ENCODE measurements at regions not wholly inside any gene's neighbourhood (a gene's known extent, or its start where the extent isn't known, plus 50 kb on each side); places are given as distances from the start of the nearest gene placed in this dataset.
A peak's percentile ranks its signal among the peaks of the same experiment; 100 is the strongest.

DNA sequence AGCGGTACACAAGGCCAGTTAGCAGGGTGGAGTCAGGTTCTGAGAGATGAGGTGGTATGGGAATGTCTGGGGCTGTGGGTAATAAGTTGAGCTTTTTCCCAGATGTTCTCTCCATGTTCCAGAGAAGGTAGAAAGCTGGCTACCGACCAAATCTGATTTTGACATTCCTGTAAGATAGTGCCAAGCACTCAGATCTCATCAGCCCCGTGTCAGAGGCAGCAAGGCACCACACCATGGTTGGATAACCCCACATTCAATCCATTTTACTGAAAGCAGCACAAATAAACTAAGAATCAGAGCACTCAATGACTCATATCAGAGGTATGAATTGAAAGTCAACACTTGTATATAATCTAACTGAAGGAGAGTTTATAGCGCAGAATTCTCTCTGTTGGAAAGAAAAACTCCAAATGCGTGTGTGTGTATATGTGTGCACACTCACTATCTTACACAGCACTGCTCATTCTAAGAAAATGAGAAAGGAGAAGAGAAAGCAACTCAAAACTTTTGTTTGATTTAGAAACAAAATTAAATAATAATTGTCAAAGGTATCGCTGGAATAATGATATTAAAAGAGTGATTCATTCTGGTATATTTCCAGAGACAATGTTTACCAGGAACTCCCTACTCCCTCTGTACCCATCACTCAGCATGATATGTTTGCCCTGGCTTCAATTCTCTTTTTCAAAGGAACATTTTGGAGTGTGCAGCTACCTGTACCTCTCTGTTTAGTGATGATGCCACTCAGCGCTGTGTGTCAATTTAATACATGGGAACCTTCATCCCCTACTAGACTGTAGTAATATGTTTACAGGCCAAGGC lies 375.1 kb upstream of the ID2 start:
- Histone ChIP-seq H3K4me1 (peaks cover 42% of the 10 kb centered on the region), H3K27ac (peak overlapping the region; percentile 51 to 66), H3K9me3 (no peaks in the 10 kb centered on the region), H3K4me2 (peak overlapping the region; percentile 65), H3K4me3 (no peak overlapping the region)
- ChIA-PET POLR2A (interaction anchor here (1.2 kb wide), 1 partner anchor 375 kb away, joined by 6 read pairs; the partner anchor contains the start of gene ID2), CTCF (interaction anchor here (1.0 to 1.2 kb wide), 2 partner anchors 13 to 21 kb away, joined by 3 read pairs; no protein-coding TSS in a partner anchor)
- TF ChIP-seq EP300 (IDR thresholded peaks at IDR 0.05) (peak; percentile 10 to 33; a peak in 2 of 5 replicates), CEBPB (IDR thresholded peaks at IDR 0.05) (peak in 1 of 2 experiments; percentile 38; a peak in 2 of 4 replicates), CTCF (IDR thresholded peaks at IDR 0.05) (no peak), MYC (IDR thresholded peaks at IDR 0.05; ENCODE audit: borderline replicate concordance, low read length) (no peak), FOSL2 (IDR thresholded peaks at IDR 0.05) (peak; percentile 82), FOSL2 (CRISPR knock-in tag; IDR thresholded peaks at IDR 0.05) (peak; percentile 77), JUN (IDR thresholded peaks at IDR 0.05) (peak; percentile 59 to 74; a peak in 3 of 5 replicates), GATA3 (IDR thresholded peaks at IDR 0.05; ENCODE audit: borderline replicate concordance) (peak; percentile 92), FOSB (CRISPR knock-in tag; IDR thresholded peaks at IDR 0.05) (no peak), HEYL (CRISPR knock-in tag; IDR thresholded peaks at IDR 0.05) (no peak), JUNB (IDR thresholded peaks at IDR 0.05) (peak; percentile 92), SREBF2 (IDR thresholded peaks at IDR 0.05) (no peak), HOXB13 (CRISPR knock-in tag; IDR thresholded peaks at IDR 0.05; ENCODE audit: low read depth) (no peak), CBX2 (IDR thresholded peaks at IDR 0.05; ENCODE audit: borderline replicate concordance, low read depth) (no peak), NPAS2 (CRISPR knock-in tag; IDR thresholded peaks at IDR 0.05; ENCODE audit: borderline replicate concordance) (no peak), SMC3 (IDR thresholded peaks at IDR 0.05) (peak; percentile 28), HDAC2 (IDR thresholded peaks at IDR 0.05) (no peak), RAD21 (conservative IDR thresholded peaks at IDR 0.05 in 1 of 2, IDR thresholded peaks at IDR 0.05 in 1 of 2) (peak; percentile 32 to 46; a peak in 4 of 5 replicates)
- TF ChIP-seq, protein P1, sequence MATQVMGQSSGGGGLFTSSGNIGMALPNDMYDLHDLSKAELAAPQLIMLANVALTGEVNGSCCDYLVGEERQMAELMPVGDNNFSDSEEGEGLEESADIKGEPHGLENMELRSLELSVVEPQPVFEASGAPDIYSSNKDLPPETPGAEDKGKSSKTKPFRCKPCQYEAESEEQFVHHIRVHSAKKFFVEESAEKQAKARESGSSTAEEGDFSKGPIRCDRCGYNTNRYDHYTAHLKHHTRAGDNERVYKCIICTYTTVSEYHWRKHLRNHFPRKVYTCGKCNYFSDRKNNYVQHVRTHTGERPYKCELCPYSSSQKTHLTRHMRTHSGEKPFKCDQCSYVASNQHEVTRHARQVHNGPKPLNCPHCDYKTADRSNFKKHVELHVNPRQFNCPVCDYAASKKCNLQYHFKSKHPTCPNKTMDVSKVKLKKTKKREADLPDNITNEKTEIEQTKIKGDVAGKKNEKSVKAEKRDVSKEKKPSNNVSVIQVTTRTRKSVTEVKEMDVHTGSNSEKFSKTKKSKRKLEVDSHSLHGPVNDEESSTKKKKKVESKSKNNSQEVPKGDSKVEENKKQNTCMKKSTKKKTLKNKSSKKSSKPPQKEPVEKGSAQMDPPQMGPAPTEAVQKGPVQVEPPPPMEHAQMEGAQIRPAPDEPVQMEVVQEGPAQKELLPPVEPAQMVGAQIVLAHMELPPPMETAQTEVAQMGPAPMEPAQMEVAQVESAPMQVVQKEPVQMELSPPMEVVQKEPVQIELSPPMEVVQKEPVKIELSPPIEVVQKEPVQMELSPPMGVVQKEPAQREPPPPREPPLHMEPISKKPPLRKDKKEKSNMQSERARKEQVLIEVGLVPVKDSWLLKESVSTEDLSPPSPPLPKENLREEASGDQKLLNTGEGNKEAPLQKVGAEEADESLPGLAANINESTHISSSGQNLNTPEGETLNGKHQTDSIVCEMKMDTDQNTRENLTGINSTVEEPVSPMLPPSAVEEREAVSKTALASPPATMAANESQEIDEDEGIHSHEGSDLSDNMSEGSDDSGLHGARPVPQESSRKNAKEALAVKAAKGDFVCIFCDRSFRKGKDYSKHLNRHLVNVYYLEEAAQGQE (IDR thresholded peaks at IDR 0.05): no peak
- TF ChIP-seq, protein P2, sequence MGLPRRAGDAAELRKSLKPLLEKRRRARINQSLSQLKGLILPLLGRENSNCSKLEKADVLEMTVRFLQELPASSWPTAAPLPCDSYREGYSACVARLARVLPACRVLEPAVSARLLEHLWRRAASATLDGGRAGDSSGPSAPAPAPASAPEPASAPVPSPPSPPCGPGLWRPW (IDR thresholded peaks at IDR 0.05): no peak
- TF ChIP-seq, protein P3, sequence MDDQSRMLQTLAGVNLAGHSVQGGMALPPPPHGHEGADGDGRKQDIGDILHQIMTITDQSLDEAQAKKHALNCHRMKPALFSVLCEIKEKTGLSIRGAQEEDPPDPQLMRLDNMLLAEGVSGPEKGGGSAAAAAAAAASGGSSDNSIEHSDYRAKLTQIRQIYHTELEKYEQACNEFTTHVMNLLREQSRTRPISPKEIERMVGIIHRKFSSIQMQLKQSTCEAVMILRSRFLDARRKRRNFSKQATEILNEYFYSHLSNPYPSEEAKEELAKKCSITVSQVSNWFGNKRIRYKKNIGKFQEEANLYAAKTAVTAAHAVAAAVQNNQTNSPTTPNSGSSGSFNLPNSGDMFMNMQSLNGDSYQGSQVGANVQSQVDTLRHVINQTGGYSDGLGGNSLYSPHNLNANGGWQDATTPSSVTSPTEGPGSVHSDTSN (IDR thresholded peaks at IDR 0.05): no peak
- TF ChIP-seq, protein P4, sequence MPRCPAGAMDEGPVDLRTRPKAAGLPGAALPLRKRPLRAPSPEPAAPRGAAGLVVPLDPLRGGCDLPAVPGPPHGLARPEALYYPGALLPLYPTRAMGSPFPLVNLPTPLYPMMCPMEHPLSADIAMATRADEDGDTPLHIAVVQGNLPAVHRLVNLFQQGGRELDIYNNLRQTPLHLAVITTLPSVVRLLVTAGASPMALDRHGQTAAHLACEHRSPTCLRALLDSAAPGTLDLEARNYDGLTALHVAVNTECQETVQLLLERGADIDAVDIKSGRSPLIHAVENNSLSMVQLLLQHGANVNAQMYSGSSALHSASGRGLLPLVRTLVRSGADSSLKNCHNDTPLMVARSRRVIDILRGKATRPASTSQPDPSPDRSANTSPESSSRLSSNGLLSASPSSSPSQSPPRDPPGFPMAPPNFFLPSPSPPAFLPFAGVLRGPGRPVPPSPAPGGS (IDR thresholded peaks at IDR 0.05): peak; percentile 64; the same call in 1 of the 3 replicates
- ATAC-seq: peak; percentile 57 to 87
- DNase-seq (ENCODE audit: low read depth in 1 of 2, low spot score in 1 of 2): peak; percentile 45 to 78
- peak; percentile 13 for FAIRE-seq
- 7% methylated on average over 7 of the region's 7 CpGs for WGBS (ENCODE audit: missing lambda C conversion rate)
